PC-3 (cell line): ENCODE measurements at regions not wholly inside any gene's neighbourhood (a gene's known extent, or its start where the extent isn't known, plus 50 kb on each side); places are given as distances from the start of the nearest gene placed in this dataset.

ENCODE experiments used
- ATAC-seq: fragments of 200-7000 bp; cut with Tn5 transposase; 2 replicates; pipeline ENCODE4 v1.9.1; 2020; ENCODE audit warnings: mild to moderate bottlenecking, moderate library complexity
- BruUV-seq: library from RNA; stranded (reverse); fragments of 400-500 nt; replicated peaks from 2 replicates; lab custom pipeline; 2021; lab: Mats Ljungman, UMichigan
- CTCF ChIA-PET: fragments of 300-600 bp; sonication (Branson Sonifier 250); formaldehyde crosslinking; loops from one replicate; lab custom pipeline; 2022; ENCODE audit warnings: antibody characterized with exemption; lab: Charles Lee
- POLR2A ChIA-PET: fragments of 300-600 bp; sonication (Branson Sonifier 250); formaldehyde crosslinking; loops from one replicate; lab custom pipeline; 2022; ENCODE audit warnings: antibody characterized with exemption; ENCODE audit not compliant: unreplicated experiment; lab: Charles Lee
- DNase-seq: peaks from one replicate; pipeline ENCODE4 v3.0.0-alpha.2; 2015
- H2AFZ ChIP-seq: fragments of 300-600 bp; sonication (generic); 2 replicates; pipeline ENCODE4 v1.6.0; 2016; ENCODE audit warnings: antibody characterized with exemption, low read length
- H3F3A ChIP-seq: fragments of 300-600 bp; sonication (generic); one replicate; pipeline ENCODE4 v1.6.0; 2017; ENCODE audit warnings: antibody characterized with exemption, low read length, control low read depth, mild to moderate bottlenecking; ENCODE audit not compliant: unreplicated experiment
- H3K27ac ChIP-seq: fragments of 300-600 bp; sonication (generic); 2 replicates; pipeline ENCODE4 v1.5.1; 2016; ENCODE audit warnings: mild to moderate bottlenecking, low read length
- H3K27me3 ChIP-seq: fragments of 300-600 bp; sonication (generic); 2 replicates; pipeline ENCODE4 v1.6.1; 2016; ENCODE audit warnings: low read length, mixed read lengths
- H3K36me3 ChIP-seq: fragments of 300-600 bp; sonication (generic); 2 replicates; pipeline ENCODE4 v1.6.1; 2016; ENCODE audit warnings: low read depth, mixed run types, low read length, mixed read lengths
- H3K4me1 ChIP-seq: fragments of 300-600 bp; sonication (generic); 2 replicates; pipeline ENCODE4 v1.5.1; 2016; ENCODE audit warnings: low read length; ENCODE audit not compliant: insufficient read depth
- H3K4me2 ChIP-seq: fragments of 300-600 bp; sonication (generic); 2 replicates; pipeline ENCODE4 v1.6.0; 2016; ENCODE audit warnings: low read length
- H3K4me3 ChIP-seq: fragments of 300-600 bp; sonication (generic); 2 replicates; pipeline ENCODE4 v1.5.1; 2016; ENCODE audit warnings: mild to moderate bottlenecking, low read length, mixed read lengths
- H3K79me2 ChIP-seq: fragments of 300-600 bp; sonication (generic); 2 replicates; pipeline ENCODE4 v1.6.1; 2017; ENCODE audit warnings: low read length, mixed read lengths
- H3K9ac ChIP-seq: fragments of 300-600 bp; sonication (generic); 2 replicates; pipeline ENCODE4 v1.6.0; 2016; ENCODE audit warnings: mild to moderate bottlenecking, low read length
- H3K9me2 ChIP-seq: fragments of 300-600 bp; sonication (generic); replicated peaks from 2 replicates; pipeline ENCODE4 v1.6.1; 2016; ENCODE audit warnings: mixed run types, low read length, mixed read lengths
- H3K9me3 ChIP-seq: fragments of 300-600 bp; sonication (generic); 2 replicates; pipeline ENCODE4 v1.6.1; 2016; ENCODE audit warnings: low read length, mixed read lengths
- H4K20me1 ChIP-seq: fragments of 300-600 bp; sonication (generic); 2 replicates; pipeline ENCODE4 v1.6.1; 2016; ENCODE audit warnings: low read length, mixed read lengths
- CTCF ChIP-seq: fragments of 300-600 bp; sonication (generic); conservative IDR thresholded peaks from 2 replicates; pipeline ENCODE4 v1.5.1; 2017; ENCODE audit warnings: antibody characterized with exemption, low read depth, mild to moderate bottlenecking, low read length
- EZH2 ChIP-seq: fragments of 300-600 bp; sonication (generic); IDR thresholded peaks from one replicate; pipeline ENCODE4 v1.6.1; 2017; ENCODE audit warnings: antibody characterized with exemption, mild to moderate bottlenecking, low read length; ENCODE audit not compliant: unreplicated experiment
- EZH2phosphoT487 ChIP-seq: fragments of 300-600 bp; sonication (generic); IDR thresholded peaks from 2 replicates; pipeline ENCODE4 v1.6.1; 2018; ENCODE audit warnings: mild to moderate bottlenecking, antibody characterized with exemption, low read length, borderline replicate concordance
- intact Hi-C: fragments of 100-400 bp; cut with micrococcal nuclease; formaldehyde crosslinking; loops from 2 replicates; pipeline ENCODE4 v1.9.0; 2023

- Histone ChIP-seq H3F3A (no peaks in the 10 kb centered on the region), H3K27me3 (no peaks in the 10 kb centered on the region), H4K20me1 (no peaks in the 10 kb centered on the region), H3K9me3 (no peaks in the 10 kb centered on the region), H3K9ac (no peak overlapping the region), H3K4me3 (no peak overlapping the region), H3K4me2 (no peak overlapping the region), H3K9me2 (no peaks in the 10 kb centered on the region), H2AFZ (no peak overlapping the region), H3K4me1 (no peaks in the 10 kb centered on the region), H3K27ac (no peak overlapping the region), H3K79me2 (no peaks in the 10 kb centered on the region), H3K36me3 (no peaks in the 10 kb centered on the region)
- CTCF ChIA-PET, result no interaction called here
- DNase-seq, result no peak
- no peak for TF ChIP-seq CTCF
- TF ChIP-seq EZH2, result no peak
- TF ChIP-seq EZH2phosphoT487, result no peak
- BruUV-seq, result no TSS peak
- intact Hi-C loops, result no loop called here
- ATAC-seq, result no peak
- POLR2A ChIA-PET, result no interaction called here
These were observed 342.5 kb downstream of the NPIPA8 start for GRCh38 chr16:17994027-17994426.

GRCh38 chr16:17992416-17992815 lies 344.1 kb downstream of the NPIPA8 start:
- Histone ChIP-seq H3F3A (no peaks in the 10 kb centered on the region), H3K4me2 (no peak overlapping the region), H3K36me3 (no peaks in the 10 kb centered on the region), H2AFZ (no peak overlapping the region), H3K9me3 (no peaks in the 10 kb centered on the region), H3K27me3 (no peaks in the 10 kb centered on the region), H3K9me2 (no peaks in the 10 kb centered on the region), H3K79me2 (no peaks in the 10 kb centered on the region), H3K27ac (no peak overlapping the region), H3K4me3 (no peak overlapping the region), H3K4me1 (no peaks in the 10 kb centered on the region), H4K20me1 (no peaks in the 10 kb centered on the region), H3K9ac (no peak overlapping the region)
- TF ChIP-seq EZH2 (no peak), CTCF (no peak), EZH2phosphoT487 (no peak)
- POLR2A ChIA-PET, result no interaction called here
- ATAC-seq (no peak), DNase-seq (no peak)
- intact Hi-C loops, result no loop called here
- CTCF ChIA-PET, result no interaction called here
- no TSS peak for BruUV-seq

- no peak overlapping the region for H3K4me3 ChIP-seq
- H4K20me1 ChIP-seq, result no peaks in the 10 kb centered on the region
- H3K36me3 ChIP-seq, result no peaks in the 10 kb centered on the region
- TF ChIP-seq EZH2phosphoT487 (no peak), EZH2 (no peak), CTCF (no peak)
- DNase-seq, result no peak
- H3K4me1 ChIP-seq, result no peaks in the 10 kb centered on the region
- no peak for ATAC-seq
- H3K9ac ChIP-seq, result no peak overlapping the region
- POLR2A ChIA-PET, result no interaction called here
- H3K9me3 ChIP-seq, result no peaks in the 10 kb centered on the region
- no TSS peak for BruUV-seq
- no peaks in the 10 kb centered on the region for H3F3A ChIP-seq
- no peak overlapping the region for H2AFZ ChIP-seq
- no peaks in the 10 kb centered on the region for H3K9me2 ChIP-seq
- H3K27me3 ChIP-seq, result no peaks in the 10 kb centered on the region
- intact Hi-C loops, result no loop called here
- no peak overlapping the region for H3K4me2 ChIP-seq
- no peaks in the 10 kb centered on the region for H3K79me2 ChIP-seq
- CTCF ChIA-PET, result no interaction called here
- no peak overlapping the region for H3K27ac ChIP-seq
These were observed 347.3 kb downstream of the NPIPA8 start for GRCh38 chr16:17989255-17989654.
